SK-N-SH (cell line): ENCODE measurements at regions not wholly inside any gene's neighbourhood (a gene's known extent, or its start where the extent isn't known, plus 50 kb on each side); places are given as distances from the start of the nearest gene placed in this dataset.

Experiments
- CTCF ChIA-PET: fragments of 300-600, 350-600 bp; formaldehyde crosslinking; extraction: SDS; loops from one replicate; lab custom pipeline; 2021; lab: Yijun Ruan, JAX
- POLR2A ChIA-PET: fragments of 350-600 bp; sonication (Branson Sonifier 250); formaldehyde crosslinking; extraction: SDS; loops from one replicate; lab custom pipeline; 2020; ENCODE audit warnings: antibody characterized with exemption, inconsistent platforms; lab: Yijun Ruan, JAX
- DNase-seq: peaks from one replicate; pipeline ENCODE4 v3.0.0; 2012
- H2AFZ ChIP-seq: fragments of 200-600 bp; sonication (generic); 2 replicates; pipeline ENCODE4 v1.8.1; 2016; ENCODE audit warnings: antibody characterized with exemption, mild to moderate bottlenecking, low read depth
- H3F3A ChIP-seq: fragments of 200-600 bp; sonication (generic); replicated peaks from 2 replicates; pipeline ENCODE3; 2016; ENCODE audit warnings: antibody characterized with exemption, mild to moderate bottlenecking; ENCODE audit not compliant: insufficient read depth
- H3K27ac ChIP-seq, 2 experiments: fragments of 200-500 bp in 1 of 2; fragments of 200-600 bp in 1 of 2; sonication (Bioruptor generic) in 1 of 2; sonication (generic), shearing (Covaris generic) in 1 of 2; 2 replicates each; pipeline versions ENCODE4 v1.5.1 to v1.6.1; 2014 to 2016; ENCODE audit warnings: low read depth in 2 of 2, inconsistent platforms in 1 of 2, low read length in 1 of 2, mild to moderate bottlenecking in 1 of 2, mixed read lengths in 1 of 2
- H3K27me3 ChIP-seq: fragments of 200-600 bp; sonication (generic), shearing (Covaris generic); 2 replicates; pipeline ENCODE4 v1.6.1; 2016; ENCODE audit warnings: mixed run types; ENCODE audit not compliant: insufficient read depth
- H3K36me3 ChIP-seq, 2 experiments: fragments of 200-500 bp in 1 of 2; fragments of 200-600 bp in 1 of 2; sonication (Bioruptor generic) in 1 of 2; sonication (generic) in 1 of 2; replicated peaks in 1 of 2; 2 replicates each; pipeline versions ENCODE3 to v1.5.1; 2014 to 2016; ENCODE audit warnings: low read length in 1 of 2, mild to moderate bottlenecking in 1 of 2; ENCODE audit not compliant: insufficient read depth in 2 of 2, control insufficient read depth in 1 of 2
- H3K4me1 ChIP-seq, 2 experiments: fragments of 200-500 bp in 1 of 2; fragments of 200-600 bp in 1 of 2; sonication (Bioruptor generic) in 1 of 2; sonication (generic), shearing (Covaris generic) in 1 of 2; 2 replicates each; pipeline versions ENCODE4 v1.5.1 to v1.6.1; 2014 to 2016; ENCODE audit warnings: low read depth in 1 of 2, low read length in 1 of 2, mixed run types in 1 of 2; ENCODE audit not compliant: insufficient read depth in 2 of 2, control insufficient read depth in 1 of 2
- H3K4me2 ChIP-seq: fragments of 200-600 bp; sonication (generic), shearing (Covaris generic); 2 replicates; pipeline ENCODE4 v1.6.1; 2017; ENCODE audit warnings: mixed run types
- H3K4me3 ChIP-seq, 2 experiments: fragments of 200-500 bp in 1 of 2; fragments of 200-600 bp in 1 of 2; sonication (Bioruptor generic) in 1 of 2; sonication (generic), shearing (Covaris generic) in 1 of 2; 2 replicates each; pipeline versions ENCODE4 v1.5.1 to v1.8.1; 2014 to 2016; ENCODE audit warnings: low read depth in 2 of 2, inconsistent platforms in 1 of 2, low read length in 1 of 2, mild to moderate bottlenecking in 1 of 2, mixed read lengths in 1 of 2, moderate library complexity in 1 of 2
- H3K79me2 ChIP-seq: fragments of 200-600 bp; sonication (generic); 2 replicates; pipeline ENCODE4 v1.8.1; 2017; ENCODE audit warnings: mild to moderate bottlenecking; ENCODE audit not compliant: insufficient read depth
- H3K9ac ChIP-seq: fragments of 200-600 bp; sonication (generic); 2 replicates; pipeline ENCODE4 v1.6.1; 2017; ENCODE audit warnings: mixed run types
- H3K9me2 ChIP-seq: fragments of 200-600 bp; sonication (generic); 2 replicates; pipeline ENCODE4 v1.6.1; 2017; ENCODE audit warnings: mixed run types
- H3K9me3 ChIP-seq: fragments of 200-600 bp; sonication (generic); 2 replicates; pipeline ENCODE4 v1.6.1; 2017; ENCODE audit warnings: mixed run types, mild to moderate bottlenecking, moderate library complexity
- H4K20me1 ChIP-seq: fragments of 200-600 bp; sonication (generic); 2 replicates; pipeline ENCODE4 v1.6.1; 2017; ENCODE audit warnings: mild to moderate bottlenecking, mixed run types; ENCODE audit not compliant: insufficient read depth
- FOSL2 ChIP-seq: IDR thresholded peaks from 2 replicates; pipeline ENCODE4 v1.4.0; 2012; ENCODE audit warnings: low read depth, mild to moderate bottlenecking, moderate library complexity, borderline replicate concordance
- IRF3 ChIP-seq: fragments of 150-350 bp; IDR thresholded peaks from 2 replicates; pipeline ENCODE4 v1.6.1; 2016; ENCODE audit warnings: mild to moderate bottlenecking, low read depth, low read length
- JUND ChIP-seq: IDR thresholded peaks from 2 replicates; pipeline ENCODE4 v1.4.0; 2012
- NRF1 ChIP-seq: IDR thresholded peaks from 2 replicates; pipeline ENCODE4 v1.6.1; 2012; ENCODE audit warnings: low read depth, mild to moderate bottlenecking, low read length
- PBX3 ChIP-seq: IDR thresholded peaks from 2 replicates; pipeline ENCODE4; 2012
- RXRA ChIP-seq: IDR thresholded peaks from 2 replicates; pipeline ENCODE4 v1.4.0; 2012; ENCODE audit warnings: low read depth, mild to moderate bottlenecking, borderline replicate concordance
- SMC3 ChIP-seq: IDR thresholded peaks from 2 replicates; pipeline ENCODE4 v1.6.1; 2012; ENCODE audit warnings: low read depth, low read length, improper control_type of control experiment
- TAF1 ChIP-seq: IDR thresholded peaks from 2 replicates; pipeline ENCODE4 v1.6.1; 2012; ENCODE audit warnings: low read depth, mild to moderate bottlenecking, low read length, moderate library complexity, borderline replicate concordance
- USF1 ChIP-seq: IDR thresholded peaks from 2 replicates; pipeline ENCODE4 v1.4.0; 2012; ENCODE audit warnings: low read depth, borderline replicate concordance
- WGBS: methylation state at CpG from one replicate; pipeline ENCODE4 v1.1.6; 2017; ENCODE audit warnings: low lambda C conversion rate; 5-methylcytosine and 5-hydroxymethylcytosine counted together

GRCh38 chr15:46622851-46623250 lies 988.0 kb downstream of the SQOR start (continued):
- TF ChIP-seq USF1 = no peak
- TF ChIP-seq RXRA = no peak

GRCh38 chr15:46636206-46636605 lies 1001.4 kb downstream of the SQOR start:
- Histone ChIP-seq H2AFZ (no peak overlapping the region), H3K27me3 (no peaks in the 10 kb centered on the region), H3F3A (no peaks in the 10 kb centered on the region), H3K9me2 (no peaks in the 10 kb centered on the region), H3K9me3 (no peaks in the 10 kb centered on the region), H3K4me1 (no peaks in the 10 kb centered on the region; a peak in 1 of 4 replicates), H4K20me1 (no peaks in the 10 kb centered on the region), H3K27ac (no peak overlapping the region), H3K9ac (no peak overlapping the region), H3K36me3 (no peaks in the 10 kb centered on the region), H3K4me3 (no peak overlapping the region), H3K4me2 (no peak overlapping the region), H3K79me2 (no peaks in the 10 kb centered on the region)
- 27% methylated on average over 1 of the region's 1 CpG for WGBS
- peak; percentile 7 for DNase-seq
- CTCF ChIA-PET = interaction anchor here (0.6 to 0.8 kb wide), 2 partner anchors 19 to 176 kb away, joined by 3 read pairs; no protein-coding TSS in a partner anchor
- POLR2A ChIA-PET = no interaction called here
- no peak for TF ChIP-seq JUND
- no peak for TF ChIP-seq USF1
- TF ChIP-seq NRF1 = no peak
- TF ChIP-seq TAF1 = no peak
- no peak for TF ChIP-seq RXRA
- TF ChIP-seq SMC3 = no peak
- TF ChIP-seq FOSL2 = no peak

DNA sequence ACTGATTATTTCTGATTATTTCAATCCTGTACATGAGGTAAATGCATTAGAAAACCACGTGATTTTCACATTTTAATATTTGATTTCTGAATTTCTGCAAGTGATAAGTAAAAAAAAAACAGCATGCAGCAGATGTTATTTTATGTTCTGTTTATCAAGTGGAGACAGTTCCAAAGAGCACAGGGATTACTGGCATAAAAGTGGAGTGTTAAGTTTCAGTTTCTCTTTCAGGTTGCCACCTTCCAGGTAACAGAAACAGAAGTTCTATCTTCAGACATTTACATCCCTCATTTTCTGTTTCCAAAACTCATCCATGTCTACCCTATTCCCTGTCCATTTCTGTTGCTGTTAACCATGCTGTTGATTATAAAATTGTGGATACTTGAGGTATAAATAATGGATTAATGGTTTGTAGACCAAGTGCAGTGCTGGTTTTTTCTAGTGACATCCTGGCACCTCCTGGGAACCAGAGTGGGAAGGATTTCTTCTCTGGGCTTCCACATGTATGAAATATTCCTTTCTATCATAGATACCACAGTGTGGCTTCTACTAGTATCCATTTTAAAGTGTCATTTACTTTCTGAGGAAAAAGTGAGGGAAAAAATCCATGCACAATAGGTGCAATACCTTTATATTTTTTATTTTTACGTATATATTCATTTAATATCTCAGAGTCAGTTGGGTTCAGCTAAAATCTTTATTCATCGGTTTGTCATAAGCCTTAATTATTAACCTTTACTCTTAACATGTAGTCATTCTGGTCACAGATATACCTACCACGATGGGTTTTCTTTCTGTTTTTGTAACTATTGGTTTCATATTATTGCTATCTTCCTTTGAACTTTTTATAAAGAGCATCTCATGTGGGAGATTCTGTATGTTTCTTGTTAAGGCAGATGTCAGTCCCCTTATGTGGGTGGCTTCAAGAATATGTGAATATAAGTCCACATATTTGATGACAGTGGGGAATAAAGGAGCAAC lies 1010.0 kb downstream of the SQOR start:
- WGBS = 23% methylated on average over 4 of the region's 4 CpGs
- no peaks in the 10 kb centered on the region for H3K9me3 ChIP-seq
- H3K36me3 ChIP-seq = no peaks in the 10 kb centered on the region
- H3K4me1 ChIP-seq = no peaks in the 10 kb centered on the region
- no peaks in the 10 kb centered on the region for H3F3A ChIP-seq
- no peak overlapping the region; a peak in 1 of 4 replicates for H3K4me3 ChIP-seq
- no peak overlapping the region for H3K9ac ChIP-seq
- H3K9me2 ChIP-seq = no peaks in the 10 kb centered on the region
- H2AFZ ChIP-seq = no peak overlapping the region
- no peak overlapping the region for H3K27ac ChIP-seq
- H4K20me1 ChIP-seq = no peaks in the 10 kb centered on the region
- ChIA-PET CTCF (interaction anchor here (0.7 kb wide), 1 partner anchor 33 kb away, joined by 3 read pairs; no protein-coding TSS in a partner anchor), POLR2A (no interaction called here)
- no peaks in the 10 kb centered on the region for H3K27me3 ChIP-seq
- no peak overlapping the region for H3K4me2 ChIP-seq
- H3K79me2 ChIP-seq = no peaks in the 10 kb centered on the region
- no peak for DNase-seq
- TF ChIP-seq IRF3 (no peak), PBX3 (no peak)
